Neuronal stem cell (in vitro differentiated cells): ENCODE measurements at regions not wholly inside any gene's neighbourhood (a gene's known extent, or its start where the extent isn't known, plus 50 kb on each side); places are given as distances from the start of the nearest gene placed in this dataset.

Experiments used
- DNase-seq: peaks from one replicate; pipeline ENCODE4 v3.0.0-alpha.2; 2013; ENCODE audit warnings: low spot score
- H2AFZ ChIP-seq: one replicate; pipeline ENCODE4 v1.6.1; 2013; ENCODE audit warnings: mild to moderate bottlenecking, low read length, inconsistent platforms
- H2AK5ac ChIP-seq: 2 replicates; pipeline ENCODE4 v1.6.1; 2013; ENCODE audit warnings: low read depth, mild to moderate bottlenecking, inconsistent platforms, low read length, moderate library complexity, mixed read lengths
- H2BK120ac ChIP-seq: 2 replicates; pipeline ENCODE4 v1.6.1; 2013; ENCODE audit warnings: low read depth, mild to moderate bottlenecking, inconsistent platforms, low read length, moderate library complexity, mixed read lengths
- H2BK12ac ChIP-seq: one replicate; pipeline ENCODE4 v1.6.1; 2013; ENCODE audit warnings: low read length, inconsistent platforms
- H2BK15ac ChIP-seq: 2 replicates; pipeline ENCODE4 v1.6.1; 2013; ENCODE audit warnings: mild to moderate bottlenecking, low read length, inconsistent platforms, mixed read lengths
- H2BK5ac ChIP-seq: one replicate; pipeline ENCODE4 v1.6.1; 2013; ENCODE audit warnings: inconsistent platforms, mild to moderate bottlenecking, low read length, moderate library complexity
- H3K14ac ChIP-seq: one replicate; pipeline ENCODE4 v1.6.1; 2013; ENCODE audit warnings: low read length, inconsistent platforms
- H3K18ac ChIP-seq: 2 replicates; pipeline ENCODE4 v1.6.1; 2013; ENCODE audit warnings: low read length, inconsistent platforms
- H3K23ac ChIP-seq: 2 replicates; pipeline ENCODE4 v1.6.1; 2013; ENCODE audit warnings: low read depth, mild to moderate bottlenecking, mixed read lengths, low read length, inconsistent platforms; ENCODE audit not compliant: poor library complexity
- H3K27ac ChIP-seq: replicated peaks from 3 replicates; pipeline ENCODE4 v1.5.1; 2013; ENCODE audit warnings: low read length, inconsistent platforms
- H3K27me3 ChIP-seq, 3 experiments: 2 replicates each; pipeline ENCODE4 v1.6.1; 2013; ENCODE audit warnings: low read length in 3 of 3, mild to moderate bottlenecking in 2 of 3, inconsistent platforms in 1 of 3, low read depth in 1 of 3, mixed read lengths in 1 of 3, moderate library complexity in 1 of 3; ENCODE audit not compliant: control insufficient read depth in 3 of 3, insufficient read depth in 3 of 3
- H3K36me3 ChIP-seq, 2 donors: replicated peaks in 1 of 2; 2 replicates each; pipeline ENCODE4 v1.6.1; 2013; ENCODE audit warnings: low read length in 2 of 2; ENCODE audit not compliant: control insufficient read depth in 2 of 2, insufficient read depth in 2 of 2
- H3K4ac ChIP-seq: 2 replicates; pipeline ENCODE4 v1.6.1; 2013; ENCODE audit warnings: inconsistent platforms, mild to moderate bottlenecking, low read length, moderate library complexity
- H3K4me1 ChIP-seq, 2 donors: 1 replicate in 1 of 2; 2 replicates in 1 of 2; pipeline ENCODE4 v1.6.1; 2013; ENCODE audit warnings: low read length in 2 of 2, low read depth in 1 of 2; ENCODE audit not compliant: control insufficient read depth in 2 of 2, insufficient read depth in 1 of 2
- H3K4me2 ChIP-seq: one replicate; pipeline ENCODE4 v1.6.1; 2013; ENCODE audit warnings: mild to moderate bottlenecking, low read length, inconsistent platforms; ENCODE audit not compliant: insufficient read depth, poor library complexity, severe bottlenecking
- H3K4me3 ChIP-seq, 2 donors: 2 replicates each; pipeline ENCODE4 v1.5.1; 2013; ENCODE audit warnings: low read length in 2 of 2, mild to moderate bottlenecking in 2 of 2, inconsistent platforms in 1 of 2, moderate library complexity in 1 of 2
- H3K79me1 ChIP-seq: one replicate; pipeline ENCODE4 v1.6.1; 2013; ENCODE audit warnings: low read depth, mild to moderate bottlenecking, inconsistent platforms, low read length, moderate library complexity
- H3K9ac ChIP-seq: one replicate; pipeline ENCODE4 v1.6.1; 2013; ENCODE audit warnings: mild to moderate bottlenecking, low read depth, low read length, inconsistent platforms; ENCODE audit not compliant: poor library complexity
- H3K9me3 ChIP-seq, 2 donors: replicated peaks in 1 of 2; 2 replicates each; pipeline versions ENCODE3 to v1.6.1; 2013; ENCODE audit warnings: low read length in 2 of 2, mild to moderate bottlenecking in 2 of 2, inconsistent platforms in 1 of 2, low read depth in 1 of 2, mixed read lengths in 1 of 2, moderate library complexity in 1 of 2; ENCODE audit not compliant: control insufficient read depth in 2 of 2, insufficient read depth in 1 of 2
- H4K8ac ChIP-seq: one replicate; pipeline ENCODE4 v1.6.1; 2013; ENCODE audit warnings: low read depth, mild to moderate bottlenecking, inconsistent platforms, low read length, moderate library complexity
- H4K91ac ChIP-seq: one replicate; pipeline ENCODE4 v1.6.1; 2013; ENCODE audit warnings: low read length, low read depth, mild to moderate bottlenecking, inconsistent platforms; ENCODE audit not compliant: poor library complexity
- WGBS, 2 donors: extraction: QIAGEN DNeasy Blood & Tissue Kit; methylation state at CpG; one replicate each; pipeline ENCODE4 v1.1.7; 2013; ENCODE audit warnings: missing lambda C conversion rate in 2 of 2, mixed read lengths in 1 of 2; ENCODE audit not compliant: insufficient read length in 2 of 2, insufficient replicate concordance in 1 of 2; ENCODE audit errors: extremely low coverage in 2 of 2; 5-methylcytosine and 5-hydroxymethylcytosine counted together

- H2BK120ac ChIP-seq: no peak overlapping the region
- H2AK5ac ChIP-seq: no peak overlapping the region
- no peak overlapping the region for H4K8ac ChIP-seq
- no peak overlapping the region for H2BK5ac ChIP-seq
- H2BK12ac ChIP-seq: no peak overlapping the region
- H3K4ac ChIP-seq: no peak overlapping the region
- no peak overlapping the region for H3K27ac ChIP-seq
- no peaks in the 10 kb centered on the region for H3K79me1 ChIP-seq
- H2AFZ ChIP-seq: no peak overlapping the region
- no peak overlapping the region for H3K18ac ChIP-seq
- H3K36me3 ChIP-seq: no peaks in the 10 kb centered on the region
- peaks cover 0 to 6% of the 10 kb centered on the region in 2 donors for H3K4me1 ChIP-seq
- H3K9ac ChIP-seq: no peak overlapping the region
- H2BK15ac ChIP-seq: no peak overlapping the region
- H3K9me3 ChIP-seq: no peaks in the 10 kb centered on the region
- H4K91ac ChIP-seq: no peak overlapping the region
- no peak overlapping the region for H3K23ac ChIP-seq
- H3K27me3 ChIP-seq: no peaks in the 10 kb centered on the region
- H3K4me2 ChIP-seq: no peak overlapping the region
- H3K14ac ChIP-seq: no peak overlapping the region
- no peak for DNase-seq
- WGBS, 2 donors: no CpG with 5 or more reads among the region's 3 CpGs
- no peak overlapping the region for H3K4me3 ChIP-seq
These were observed 264.8 kb upstream of the NSMCE3 start for GRCh38 chr15:29534378-29534777.

GRCh38 chr15:29533647-29534046 lies 264.0 kb upstream of the NSMCE3 start:
- Histone ChIP-seq H2BK15ac (no peak overlapping the region), H3K9ac (no peak overlapping the region), H3K4me3 (no peak overlapping the region), H3K14ac (no peak overlapping the region), H2BK12ac (no peak overlapping the region), H3K79me1 (no peaks in the 10 kb centered on the region), H3K4ac (no peak overlapping the region), H2AFZ (no peak overlapping the region), H3K4me1 (peaks cover 0 to 6% of the 10 kb centered on the region in 2 donors), H3K27me3 (no peaks in the 10 kb centered on the region), H2AK5ac (no peak overlapping the region), H3K27ac (no peak overlapping the region), H3K9me3 (no peaks in the 10 kb centered on the region), H4K8ac (no peak overlapping the region), H3K18ac (no peak overlapping the region), H4K91ac (no peak overlapping the region), H2BK5ac (no peak overlapping the region), H3K36me3 (no peaks in the 10 kb centered on the region), H3K23ac (no peak overlapping the region), H3K4me2 (no peak overlapping the region), H2BK120ac (no peak overlapping the region)
- WGBS, 2 donors: no CpG with 5 or more reads among the region's 5 CpGs
- no peak for DNase-seq

GRCh38 chr15:29532296-29532695 lies 262.7 kb upstream of the NSMCE3 start:
- H2BK12ac ChIP-seq: no peak overlapping the region
- no peak overlapping the region for H3K18ac ChIP-seq
- H3K4me1 ChIP-seq: no peaks in the 10 kb centered on the region
- H3K14ac ChIP-seq: no peak overlapping the region
- WGBS, 2 donors: no CpG with 5 or more reads among the region's 1 CpG
- H3K9ac ChIP-seq: no peak overlapping the region
- H3K23ac ChIP-seq: no peak overlapping the region
- H2AK5ac ChIP-seq: no peak overlapping the region
- no peak overlapping the region for H2BK15ac ChIP-seq
- H4K91ac ChIP-seq: no peak overlapping the region
- DNase-seq: no peak
- H3K4me3 ChIP-seq: no peak overlapping the region
- H3K79me1 ChIP-seq: no peaks in the 10 kb centered on the region
- H3K9me3 ChIP-seq: peaks cover 0 to 3% of the 10 kb centered on the region in 2 donors
- no peak overlapping the region for H4K8ac ChIP-seq
- H3K36me3 ChIP-seq: no peaks in the 10 kb centered on the region
- H3K27me3 ChIP-seq: no peaks in the 10 kb centered on the region
- H3K27ac ChIP-seq: no peak overlapping the region
- H3K4me2 ChIP-seq: no peak overlapping the region
- H2AFZ ChIP-seq: no peak overlapping the region
- no peak overlapping the region for H2BK5ac ChIP-seq
- no peak overlapping the region for H3K4ac ChIP-seq
- no peak overlapping the region for H2BK120ac ChIP-seq

GRCh38 chr15:29530966-29531365 lies 261.3 kb upstream of the NSMCE3 start:
- Histone ChIP-seq H3K9me3 (peaks cover 0 to 3% of the 10 kb centered on the region in 2 donors), H3K27me3 (no peaks in the 10 kb centered on the region), H2BK12ac (no peak overlapping the region), H3K18ac (no peak overlapping the region), H3K4me3 (no peak overlapping the region), H3K14ac (no peak overlapping the region), H2BK5ac (no peak overlapping the region), H3K27ac (no peak overlapping the region), H4K8ac (no peak overlapping the region), H2AK5ac (no peak overlapping the region), H3K23ac (no peak overlapping the region), H3K4me1 (no peaks in the 10 kb centered on the region), H3K36me3 (no peaks in the 10 kb centered on the region), H2AFZ (no peak overlapping the region), H3K4me2 (no peak overlapping the region), H3K4ac (no peak overlapping the region), H2BK120ac (no peak overlapping the region), H2BK15ac (no peak overlapping the region), H4K91ac (no peak overlapping the region), H3K79me1 (no peaks in the 10 kb centered on the region), H3K9ac (no peak overlapping the region)
- WGBS, 2 donors: no CpG with 5 or more reads among the region's 9 CpGs
- DNase-seq: no peak
